ENCODE measurements at regions not wholly inside any gene's neighbourhood (a gene's known extent, or its start where the extent isn't known, plus 50 kb on each side); places are given as distances from the start of the nearest gene placed in this dataset.

GRCh38 chr7:153891990-153892389, 160.2 kb upstream of the DPP6 start:
- H3K4me3 ChIP-seq (ENCODE audit: low read length in 2 of 2): no peak overlapping the region
- DNase-seq: no peak
- Mint-ChIP-seq H3K4me3 (no peak overlapping the region), H3K9me3 (peaks cover 2 to 11% (median 3%) of the 10 kb centered on the region in 8 donors), H3K36me3 (peaks cover 0 to 3% of the 10 kb centered on the region in 2 donors), H3K4me1 (peaks cover 0 to 1% (median 0%) of the 10 kb centered on the region in 4 donors), H3K27me3 (peaks cover 4 to 5% of the 10 kb centered on the region in 2 donors), H3K27ac (no peak overlapping the region)
- intact Hi-C loops (cut with micrococcal nuclease): no loop called here
- H3K27me3 ChIP-seq (ENCODE audit: insufficient read depth, low read length): no peaks in the 10 kb centered on the region
- no peak overlapping the region for H3K27ac ChIP-seq (ENCODE audit: low read depth, low read length)
- H3K36me3 ChIP-seq (ENCODE audit: insufficient read depth, low read length): no peaks in the 10 kb centered on the region
- no peaks in the 10 kb centered on the region for H3K9me3 ChIP-seq (ENCODE audit: control insufficient read depth in 1 of 2, low read length in 2 of 2)
- ChIA-PET POLR2A (ENCODE audit: partially characterized antibody) (no interaction called here), CTCF (ENCODE audit: partially characterized antibody) (no interaction called here)
- no peaks in the 10 kb centered on the region for H3K4me1 ChIP-seq (ENCODE audit: insufficient read depth, low read length)

- H3K4me3 ChIP-seq (ENCODE audit: low read length in 2 of 2): no peak overlapping the region
- Mint-ChIP-seq H3K36me3 (no peaks in the 10 kb centered on the region), H3K27ac (no peak overlapping the region), H3K4me3 (no peak overlapping the region), H3K27me3 (peaks cover 0 to 2% of the 10 kb centered on the region in 2 donors), H3K4me1 (no peaks in the 10 kb centered on the region), H3K9me3 (peaks cover 2 to 15% (median 7%) of the 10 kb centered on the region in 8 donors)
- DNase-seq: no peak
- CTCF ChIA-PET (ENCODE audit: partially characterized antibody): no interaction called here
- POLR2A ChIA-PET (ENCODE audit: partially characterized antibody): no interaction called here
- H3K27ac ChIP-seq (ENCODE audit: low read depth, low read length): no peak overlapping the region
- no peaks in the 10 kb centered on the region for H3K9me3 ChIP-seq (ENCODE audit: control insufficient read depth in 1 of 2, low read length in 2 of 2)
- intact Hi-C loops (cut with micrococcal nuclease): no loop called here
- no peaks in the 10 kb centered on the region for H3K36me3 ChIP-seq (ENCODE audit: insufficient read depth, low read length)
- H3K27me3 ChIP-seq (ENCODE audit: insufficient read depth, low read length): no peaks in the 10 kb centered on the region
- no peaks in the 10 kb centered on the region for H3K4me1 ChIP-seq (ENCODE audit: insufficient read depth, low read length)
Observed at GRCh38 chr7:153902862-153903261, 149.3 kb upstream of the DPP6 start.

GRCh38 chr7:153912211-153912610, 140.0 kb upstream of the DPP6 start:
- no peaks in the 10 kb centered on the region for H3K4me1 Mint-ChIP-seq
- Histone ChIP-seq H3K36me3 (ENCODE audit: insufficient read depth, low read length) (no peaks in the 10 kb centered on the region), H3K4me3 (ENCODE audit: low read length in 2 of 2) (no peak overlapping the region), H3K27ac (ENCODE audit: low read depth, low read length) (no peak overlapping the region), H3K27me3 (ENCODE audit: insufficient read depth, low read length) (no peaks in the 10 kb centered on the region), H3K9me3 (ENCODE audit: control insufficient read depth in 1 of 2, low read length in 2 of 2) (no peaks in the 10 kb centered on the region), H3K4me1 (ENCODE audit: insufficient read depth, low read length) (no peaks in the 10 kb centered on the region)
- POLR2A ChIA-PET (ENCODE audit: partially characterized antibody): no interaction called here
- H3K4me3 Mint-ChIP-seq: no peak overlapping the region
- intact Hi-C loops (cut with micrococcal nuclease): no loop called here
- H3K36me3 Mint-ChIP-seq: no peaks in the 10 kb centered on the region
- CTCF ChIA-PET (ENCODE audit: partially characterized antibody): no interaction called here
- DNase-seq: no peak
- H3K9me3 Mint-ChIP-seq: peaks cover 0 to 11% (median 1%) of the 10 kb centered on the region in 8 donors
- H3K27ac Mint-ChIP-seq: no peak overlapping the region
- H3K27me3 Mint-ChIP-seq: no peaks in the 10 kb centered on the region

- CTCF ChIA-PET (ENCODE audit: partially characterized antibody): no interaction called here
- H3K36me3 Mint-ChIP-seq: no peaks in the 10 kb centered on the region
- peaks cover 0 to 9% (median 4%) of the 10 kb centered on the region in 8 donors for H3K9me3 Mint-ChIP-seq
- Histone ChIP-seq H3K27me3 (ENCODE audit: insufficient read depth, low read length) (no peaks in the 10 kb centered on the region), H3K9me3 (ENCODE audit: control insufficient read depth in 1 of 2, low read length in 2 of 2) (no peaks in the 10 kb centered on the region), H3K36me3 (ENCODE audit: insufficient read depth, low read length) (no peaks in the 10 kb centered on the region), H3K4me3 (ENCODE audit: low read length in 2 of 2) (no peak overlapping the region), H3K27ac (ENCODE audit: low read depth, low read length) (no peak overlapping the region), H3K4me1 (ENCODE audit: insufficient read depth, low read length) (no peaks in the 10 kb centered on the region)
- no peaks in the 10 kb centered on the region for H3K4me1 Mint-ChIP-seq
- H3K27me3 Mint-ChIP-seq: no peaks in the 10 kb centered on the region
- intact Hi-C loops (cut with micrococcal nuclease): no loop called here
- H3K27ac Mint-ChIP-seq: no peak overlapping the region
- POLR2A ChIA-PET (ENCODE audit: partially characterized antibody): no interaction called here
- H3K4me3 Mint-ChIP-seq: no peak overlapping the region
- no peak for DNase-seq
Observed at GRCh38 chr7:153920126-153920525, 132.1 kb upstream of the DPP6 start.

GRCh38 chr7:153920897-153921296, 131.3 kb upstream of the DPP6 start:
- ChIA-PET POLR2A (ENCODE audit: partially characterized antibody) (no interaction called here), CTCF (ENCODE audit: partially characterized antibody) (no interaction called here)
- no peak overlapping the region for H3K4me3 ChIP-seq (ENCODE audit: low read length in 2 of 2)
- intact Hi-C loops (cut with micrococcal nuclease): no loop called here
- H3K4me1 ChIP-seq (ENCODE audit: insufficient read depth, low read length): no peaks in the 10 kb centered on the region
- Mint-ChIP-seq H3K4me3 (no peak overlapping the region), H3K27me3 (no peaks in the 10 kb centered on the region), H3K4me1 (no peaks in the 10 kb centered on the region), H3K36me3 (no peaks in the 10 kb centered on the region), H3K27ac (no peak overlapping the region), H3K9me3 (peaks cover 0 to 9% (median 4%) of the 10 kb centered on the region in 8 donors)
- H3K36me3 ChIP-seq (ENCODE audit: insufficient read depth, low read length): no peaks in the 10 kb centered on the region
- DNase-seq: no peak
- no peaks in the 10 kb centered on the region for H3K9me3 ChIP-seq (ENCODE audit: control insufficient read depth in 1 of 2, low read length in 2 of 2)
- H3K27me3 ChIP-seq (ENCODE audit: insufficient read depth, low read length): no peaks in the 10 kb centered on the region
- no peak overlapping the region for H3K27ac ChIP-seq (ENCODE audit: low read depth, low read length)

GRCh38 chr7:153921408-153921807, 130.8 kb upstream of the DPP6 start:
- no peak overlapping the region for H3K4me3 ChIP-seq (ENCODE audit: low read length in 2 of 2)
- Mint-ChIP-seq H3K27me3 (no peaks in the 10 kb centered on the region), H3K36me3 (no peaks in the 10 kb centered on the region), H3K4me1 (no peaks in the 10 kb centered on the region), H3K9me3 (peaks cover 0 to 10% (median 6%) of the 10 kb centered on the region in 8 donors), H3K4me3 (no peak overlapping the region), H3K27ac (no peak overlapping the region)
- intact Hi-C loops (cut with micrococcal nuclease): no loop called here
- ChIA-PET CTCF (ENCODE audit: partially characterized antibody) (no interaction called here), POLR2A (ENCODE audit: partially characterized antibody) (no interaction called here)
- no peaks in the 10 kb centered on the region for H3K9me3 ChIP-seq (ENCODE audit: control insufficient read depth in 1 of 2, low read length in 2 of 2)
- no peaks in the 10 kb centered on the region for H3K36me3 ChIP-seq (ENCODE audit: insufficient read depth, low read length)
- DNase-seq: no peak
- no peaks in the 10 kb centered on the region for H3K27me3 ChIP-seq (ENCODE audit: insufficient read depth, low read length)
- H3K27ac ChIP-seq (ENCODE audit: low read depth, low read length): no peak overlapping the region
- H3K4me1 ChIP-seq (ENCODE audit: insufficient read depth, low read length): no peaks in the 10 kb centered on the region

GRCh38 chr7:153930696-153931095, 121.5 kb upstream of the DPP6 start:
- POLR2A ChIA-PET (ENCODE audit: partially characterized antibody): no interaction called here
- CTCF ChIA-PET (ENCODE audit: partially characterized antibody): no interaction called here
- H3K27ac Mint-ChIP-seq: no peak overlapping the region
- no peaks in the 10 kb centered on the region for H3K36me3 Mint-ChIP-seq
- Histone ChIP-seq H3K36me3 (ENCODE audit: insufficient read depth, low read length) (no peaks in the 10 kb centered on the region), H3K27ac (ENCODE audit: low read depth, low read length) (no peak overlapping the region), H3K4me1 (ENCODE audit: insufficient read depth, low read length) (no peaks in the 10 kb centered on the region), H3K9me3 (ENCODE audit: control insufficient read depth in 1 of 2, low read length in 2 of 2) (no peaks in the 10 kb centered on the region), H3K4me3 (ENCODE audit: low read length in 2 of 2) (no peak overlapping the region), H3K27me3 (ENCODE audit: insufficient read depth, low read length) (no peaks in the 10 kb centered on the region)
- no peaks in the 10 kb centered on the region for H3K4me1 Mint-ChIP-seq
- H3K9me3 Mint-ChIP-seq: peaks cover 0 to 18% (median 10%) of the 10 kb centered on the region in 8 donors
- DNase-seq: no peak
- no peak overlapping the region for H3K4me3 Mint-ChIP-seq
- intact Hi-C loops (cut with micrococcal nuclease): no loop called here
- no peaks in the 10 kb centered on the region for H3K27me3 Mint-ChIP-seq

- ChIA-PET CTCF (ENCODE audit: partially characterized antibody) (no interaction called here), POLR2A (ENCODE audit: partially characterized antibody) (no interaction called here)
- intact Hi-C loops (cut with micrococcal nuclease): no loop called here
- H3K9me3 Mint-ChIP-seq: peaks cover 0 to 15% (median 8%) of the 10 kb centered on the region in 8 donors
- no peak overlapping the region for H3K4me3 Mint-ChIP-seq
- H3K9me3 ChIP-seq (ENCODE audit: control insufficient read depth in 1 of 2, low read length in 2 of 2): no peaks in the 10 kb centered on the region
- H3K36me3 Mint-ChIP-seq: no peaks in the 10 kb centered on the region
- H3K27ac Mint-ChIP-seq: no peak overlapping the region
- no peaks in the 10 kb centered on the region for H3K36me3 ChIP-seq (ENCODE audit: insufficient read depth, low read length)
- no peak overlapping the region for H3K4me3 ChIP-seq (ENCODE audit: low read length in 2 of 2)
- no peaks in the 10 kb centered on the region for H3K27me3 ChIP-seq (ENCODE audit: insufficient read depth, low read length)
- H3K4me1 ChIP-seq (ENCODE audit: insufficient read depth, low read length): no peaks in the 10 kb centered on the region
- DNase-seq: no peak
- no peak overlapping the region for H3K27ac ChIP-seq (ENCODE audit: low read depth, low read length)
- no peaks in the 10 kb centered on the region for H3K27me3 Mint-ChIP-seq
- H3K4me1 Mint-ChIP-seq: no peaks in the 10 kb centered on the region
Observed at GRCh38 chr7:153934048-153934447, 118.2 kb upstream of the DPP6 start.

All from CD4-positive, alpha-beta memory T cell (primary cell).